ENCODE measurements at regions not wholly inside any gene's neighbourhood (a gene's known extent, or its start where the extent isn't known, plus 50 kb on each side); places are given as distances from the start of the nearest gene placed in this dataset.

DNA sequence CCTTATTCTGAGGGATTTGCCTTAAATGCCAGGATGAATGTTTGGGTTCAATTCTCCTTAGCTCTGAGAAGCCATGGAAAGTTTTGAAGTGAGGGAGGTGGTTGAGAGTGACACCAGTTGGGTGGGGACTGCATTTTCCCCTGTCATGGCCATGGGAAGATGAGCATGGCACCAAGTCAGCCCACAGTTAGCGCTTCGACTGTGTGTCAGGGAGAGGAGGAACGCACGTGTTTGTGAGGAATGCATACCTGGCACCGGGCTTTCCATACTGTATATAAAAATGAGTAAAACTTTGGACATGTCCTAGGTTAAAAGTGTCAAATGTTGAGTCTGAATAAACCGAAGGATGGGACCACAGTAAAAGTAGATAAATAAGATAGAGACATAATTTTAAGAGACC lies 187.5 kb upstream of the KL start:
- DNase-seq, result no peak

DNA sequence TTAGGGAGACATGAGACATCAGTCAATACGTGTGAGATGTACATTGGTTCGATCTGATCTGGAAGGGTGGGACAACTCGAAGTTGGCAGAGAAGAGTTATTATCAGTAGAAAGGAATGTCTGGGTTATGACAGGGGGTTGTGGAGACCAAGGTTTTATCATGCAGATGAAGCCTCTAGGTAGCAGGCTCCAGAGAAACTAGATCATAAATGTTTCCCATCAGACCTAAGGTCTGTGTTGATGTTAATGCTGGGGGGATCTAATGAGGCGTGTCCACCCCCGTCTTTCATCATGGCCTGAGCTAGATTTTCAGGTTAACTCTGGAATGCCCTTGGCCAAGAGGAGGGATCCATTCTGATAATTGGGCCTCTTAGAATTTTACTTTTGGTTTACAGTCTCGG lies 187.0 kb upstream of the KL start:
- no peak for DNase-seq

DNA sequence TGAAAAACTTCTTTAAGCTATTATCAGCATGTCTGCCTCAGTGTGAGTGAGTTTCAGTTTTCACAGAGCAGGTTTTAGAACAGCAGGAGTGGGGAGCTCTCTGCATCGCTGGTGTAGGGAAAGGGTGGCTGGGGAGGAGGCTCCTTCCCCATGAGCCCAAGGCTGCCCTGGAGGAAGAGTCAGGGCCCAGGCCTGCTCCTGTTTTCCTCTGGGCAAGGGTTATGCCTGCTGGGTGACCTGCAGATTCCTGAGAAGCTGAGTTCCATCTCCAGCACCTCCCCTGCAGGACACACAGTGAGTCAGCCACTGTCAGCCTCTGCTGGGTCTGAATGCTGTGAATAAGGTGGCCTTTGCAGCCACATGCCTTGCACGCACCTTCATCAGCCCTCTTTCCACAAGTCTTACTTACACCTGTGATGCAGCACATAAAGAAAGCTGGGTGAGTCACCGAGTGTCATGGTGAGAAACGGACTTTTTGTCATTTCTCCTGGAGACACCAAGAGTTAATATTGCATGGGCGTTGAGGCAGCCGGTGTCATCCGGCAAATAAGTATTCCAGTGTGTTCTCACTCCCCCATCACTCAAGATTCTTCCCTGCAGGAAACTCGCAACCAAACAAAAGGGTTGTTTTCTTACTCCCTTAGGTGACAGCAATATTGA lies 186.4 kb upstream of the KL start:
- no peak for DNase-seq

DNA sequence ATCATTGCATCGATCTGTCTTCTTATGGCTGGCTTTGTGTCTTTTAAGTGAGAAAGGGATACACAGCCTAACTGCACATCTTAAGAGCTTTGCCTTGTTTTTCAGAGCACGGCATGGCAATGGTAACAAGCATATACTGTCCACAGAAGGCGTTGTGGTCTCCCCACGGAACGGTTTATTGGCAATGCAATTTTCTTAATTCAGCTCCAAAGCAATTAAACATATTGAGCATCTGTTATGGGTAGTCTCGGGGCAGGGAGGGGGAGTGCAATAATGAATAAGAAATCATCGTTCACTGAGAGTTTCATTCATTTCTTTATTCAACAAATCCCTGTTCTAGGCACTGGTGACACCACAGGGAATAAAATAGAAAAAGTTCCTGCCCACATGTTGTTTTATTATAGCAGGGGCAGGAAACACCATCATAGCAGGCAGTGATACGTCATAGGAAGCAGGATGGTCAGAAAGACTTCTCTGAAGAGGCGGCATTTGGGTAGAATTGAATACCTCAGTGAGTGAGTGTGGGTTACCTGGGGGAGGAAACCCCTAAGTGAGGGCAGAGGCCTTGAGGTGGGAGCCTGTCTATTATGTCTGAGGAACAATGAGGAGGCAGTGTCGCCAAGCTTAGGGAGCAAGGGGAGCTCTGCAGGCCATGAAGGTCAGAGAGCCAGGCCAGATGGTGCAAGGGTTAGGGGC lies 185.7 kb upstream of the KL start:
- DNase-seq, result peak in 1 of 2 experiments; percentile 17

DNA sequence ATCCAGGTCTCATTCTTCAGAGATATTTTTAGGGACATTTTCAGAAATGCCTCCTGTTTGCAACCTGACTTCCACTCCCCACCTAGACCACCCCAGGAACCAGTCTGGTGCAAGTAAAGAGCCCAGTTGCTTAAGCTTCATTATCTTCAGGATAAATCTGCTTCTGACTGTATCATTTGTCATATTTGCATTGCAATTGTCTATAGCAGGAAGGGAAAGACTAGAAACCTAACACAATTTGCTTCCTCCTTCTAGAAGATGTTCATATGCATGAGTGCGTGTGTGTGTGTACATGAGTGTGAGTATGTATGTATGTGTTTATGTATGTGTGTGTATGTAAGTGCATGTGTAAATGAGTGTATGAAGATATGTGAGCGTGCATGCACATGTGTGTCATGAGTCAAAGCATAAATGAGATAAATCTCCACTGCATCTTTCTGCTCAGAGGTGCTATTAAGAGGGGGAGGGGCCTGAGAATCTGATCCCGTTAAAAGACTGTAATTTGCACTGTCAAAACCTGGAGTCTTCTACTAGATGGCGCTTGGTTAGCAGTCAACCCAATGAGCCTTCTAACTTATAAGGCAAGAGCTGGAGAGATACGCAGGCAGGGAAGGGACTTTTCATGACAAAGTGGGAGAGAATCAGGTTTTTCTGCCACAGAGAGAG lies 178.8 kb upstream of the KL start:
- DNase-seq, result no peak

DNA sequence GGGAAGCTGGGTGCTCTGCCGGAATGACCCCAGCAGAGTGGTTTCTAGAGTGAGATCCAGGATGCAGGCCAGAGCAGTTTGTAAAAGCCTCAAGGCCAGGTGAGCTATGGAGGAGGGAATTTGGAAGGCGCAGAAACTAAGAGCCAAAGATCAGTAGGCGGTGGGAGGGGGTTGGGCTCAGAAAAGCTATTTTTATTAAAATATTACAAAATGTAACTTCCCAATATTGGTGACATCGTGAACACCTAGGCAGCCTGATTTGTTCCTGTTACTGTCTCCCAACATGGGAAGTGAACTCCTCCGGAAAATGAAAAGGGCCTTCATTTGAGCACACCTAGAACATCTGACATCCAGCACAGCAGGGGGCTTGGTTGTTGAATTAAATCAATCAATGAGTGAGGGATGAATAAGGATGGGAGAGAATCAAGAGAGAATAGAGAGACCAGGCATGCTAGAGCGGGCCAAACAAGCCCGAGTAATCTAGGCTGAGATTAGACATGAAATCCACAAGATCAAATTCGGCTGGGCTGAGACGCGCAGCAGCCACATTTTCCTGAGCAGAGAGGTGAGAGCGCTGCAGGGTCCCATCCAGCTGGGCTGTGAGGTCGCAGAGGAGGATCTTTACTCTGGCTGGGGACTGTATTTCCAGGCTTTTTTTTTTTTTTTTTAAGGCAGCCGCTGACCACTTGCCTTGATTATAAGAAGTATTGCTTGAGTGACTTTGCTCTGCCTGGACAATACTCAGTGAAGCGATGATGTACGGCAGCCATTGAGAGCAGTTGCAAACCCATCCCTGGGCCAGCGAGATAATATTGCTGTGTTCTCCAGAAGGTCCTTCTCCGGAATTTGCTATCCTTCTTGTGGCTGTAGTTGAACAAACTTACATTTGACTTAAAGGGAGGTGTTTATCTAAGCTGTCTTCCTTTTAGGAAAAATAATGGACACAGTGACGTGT lies 178.0 kb upstream of the KL start:
- DNase-seq, result no peak

DNA sequence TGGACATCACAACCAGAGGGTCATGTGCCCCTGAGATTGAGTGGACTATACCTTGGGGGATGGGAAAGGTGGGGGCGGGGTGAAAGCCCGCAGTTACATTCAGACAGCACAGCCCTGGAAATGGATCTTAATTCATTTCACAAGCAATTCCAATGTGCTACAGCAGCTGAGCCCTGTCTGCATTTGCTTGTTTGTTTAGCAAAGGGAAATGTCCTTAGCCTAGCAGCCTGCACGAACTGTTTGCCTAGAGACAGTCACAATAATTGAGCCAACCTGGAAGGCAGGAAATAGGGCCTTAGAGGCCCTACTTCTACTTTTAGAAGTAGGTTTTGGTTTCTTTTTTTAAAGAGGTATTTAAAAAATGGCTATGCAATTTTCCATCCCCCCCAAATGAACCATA lies 177.3 kb upstream of the KL start:
- DNase-seq, result no peak

DNA sequence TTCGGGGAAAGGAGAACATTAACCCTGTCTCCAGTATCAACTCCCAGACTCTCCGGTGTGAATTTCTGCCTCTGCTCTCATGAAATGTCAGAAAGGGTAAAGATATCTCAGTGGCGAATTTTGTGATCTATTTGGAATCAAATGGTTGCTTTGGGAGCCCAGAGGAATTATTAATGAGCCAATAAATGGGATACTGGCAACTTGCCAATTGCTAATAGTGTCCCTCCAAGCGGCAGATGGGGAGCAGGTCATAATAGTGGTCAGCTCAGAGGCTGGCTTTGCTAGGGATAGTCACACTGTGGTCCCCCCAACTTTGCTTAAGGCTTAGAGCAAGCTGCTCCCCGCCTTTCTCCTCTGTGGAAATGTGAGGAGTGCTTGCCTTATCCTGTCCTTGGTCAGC lies 176.1 kb upstream of the KL start:
- DNase-seq, result no peak

DNA sequence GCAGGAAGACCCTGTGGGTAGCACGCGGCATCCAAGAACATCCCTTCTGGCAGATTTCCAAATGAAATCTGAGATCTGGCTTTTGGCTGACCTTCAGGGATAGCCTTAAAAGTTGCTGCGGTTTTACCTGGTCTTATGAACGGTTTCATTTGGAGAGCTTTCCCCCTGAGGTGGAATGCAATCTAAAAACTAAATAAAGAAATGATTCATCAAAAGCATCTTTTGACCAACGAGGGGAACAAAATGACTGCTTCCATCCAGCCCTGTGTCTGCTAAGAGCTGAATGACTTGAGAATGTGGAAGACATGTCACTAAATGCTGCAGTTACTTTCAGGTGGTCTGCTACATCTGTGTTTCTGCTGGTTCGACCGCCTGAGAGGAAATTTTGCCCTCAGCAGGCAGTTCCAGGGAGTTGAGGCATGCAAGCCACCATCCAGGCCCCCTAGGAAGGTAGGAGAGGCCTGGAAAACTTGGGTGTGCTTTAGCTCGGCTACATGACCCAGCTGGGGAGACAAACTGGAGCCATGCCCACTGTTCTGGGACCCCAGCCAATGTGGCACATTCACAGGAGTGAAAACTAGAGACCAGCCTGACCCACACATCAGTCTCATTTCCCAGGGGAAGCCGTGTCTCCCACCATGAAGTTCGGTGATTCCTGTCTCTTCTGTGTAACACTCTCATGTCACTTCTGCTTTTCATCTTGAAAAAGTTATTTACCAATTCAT lies 175.1 kb upstream of the KL start:
- DNase-seq, result no peak

DNA sequence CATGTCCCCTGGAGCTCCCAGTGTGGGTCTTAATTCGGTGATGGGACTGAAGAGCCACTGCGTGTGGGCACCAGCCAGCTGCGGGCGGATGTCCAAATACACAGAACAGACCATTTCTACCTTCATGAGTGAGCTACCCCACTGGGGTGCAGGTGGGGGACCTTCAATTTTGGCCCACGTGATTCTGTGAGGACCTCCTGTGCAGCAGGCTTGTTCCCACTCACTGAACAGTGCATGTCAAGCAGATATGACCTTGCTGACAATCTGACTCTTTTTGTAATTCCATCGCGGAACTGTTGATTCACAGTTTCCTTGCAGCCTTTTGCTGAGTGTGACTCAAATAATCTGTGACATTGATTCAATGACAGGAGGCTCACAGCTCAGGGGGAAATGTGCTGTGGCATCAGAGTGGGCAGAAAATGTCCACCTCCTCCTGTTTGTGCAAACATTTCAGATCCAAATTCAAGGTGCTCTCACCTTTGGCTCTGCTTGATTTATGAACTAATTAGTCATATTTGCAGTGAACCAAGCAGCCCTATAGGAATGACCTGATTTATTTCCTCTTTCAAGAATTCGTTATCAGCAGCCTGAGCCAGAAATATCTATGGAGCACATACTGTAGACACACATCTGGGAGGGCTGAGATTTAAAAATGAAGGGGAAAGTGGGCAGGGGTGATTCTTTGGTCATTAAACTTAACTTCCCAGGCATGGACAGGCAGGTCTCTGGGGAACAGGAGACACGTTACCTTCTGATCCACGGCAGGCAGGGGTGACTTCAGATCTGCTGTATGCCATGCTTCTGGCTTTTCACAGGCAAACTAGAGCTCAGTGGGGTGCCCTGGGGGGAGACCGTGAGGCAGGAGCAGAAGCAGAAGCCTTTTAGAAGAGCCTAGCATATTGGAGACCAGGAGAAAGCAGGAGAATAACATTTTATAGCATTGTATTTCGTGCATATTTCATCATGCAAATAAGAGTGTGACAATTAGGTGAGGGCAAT lies 170.0 kb upstream of the KL start:
- DNase-seq, result no peak

DNA sequence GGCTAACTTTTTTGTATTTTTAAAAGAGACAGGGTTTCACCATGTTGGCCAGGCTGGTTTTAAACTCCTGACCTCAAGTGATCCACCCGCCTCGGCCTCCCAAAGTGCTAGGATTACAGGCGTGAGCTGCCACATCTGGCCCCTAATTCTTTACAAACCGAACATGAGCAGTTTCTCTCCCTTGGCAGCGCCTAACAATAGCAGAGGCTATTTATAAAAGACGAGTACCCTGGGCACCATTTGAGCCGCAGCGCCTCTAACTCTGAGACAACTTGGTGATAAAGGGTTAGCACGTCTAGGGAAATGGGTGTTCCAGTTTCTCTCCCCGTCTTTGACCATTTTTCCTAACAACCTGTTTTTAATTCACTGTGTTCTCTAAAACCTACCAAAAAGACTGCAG lies 168.2 kb upstream of the KL start:
- DNase-seq, result peak in 1 of 2 experiments; percentile 46

DNA sequence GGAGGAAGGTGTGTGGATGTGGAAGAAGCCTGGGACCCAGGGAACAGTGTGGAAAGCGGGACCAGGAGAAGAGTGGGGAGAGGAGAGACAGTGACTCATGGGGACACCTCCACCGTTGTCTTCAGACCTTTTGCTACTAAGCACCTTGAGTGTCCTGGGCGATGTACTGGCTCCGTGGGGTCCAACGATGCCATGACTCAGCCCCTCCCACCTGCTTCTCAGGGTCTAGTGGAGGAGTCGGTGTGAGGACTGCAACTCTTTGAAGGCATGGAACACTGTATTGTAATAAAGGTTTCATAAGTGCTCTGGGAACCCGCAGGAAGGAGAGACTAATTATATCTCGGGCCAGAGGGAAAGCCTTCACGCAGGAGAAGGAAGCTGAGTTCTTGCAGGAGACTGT lies 166.9 kb upstream of the KL start:
- no peak for DNase-seq

DNA sequence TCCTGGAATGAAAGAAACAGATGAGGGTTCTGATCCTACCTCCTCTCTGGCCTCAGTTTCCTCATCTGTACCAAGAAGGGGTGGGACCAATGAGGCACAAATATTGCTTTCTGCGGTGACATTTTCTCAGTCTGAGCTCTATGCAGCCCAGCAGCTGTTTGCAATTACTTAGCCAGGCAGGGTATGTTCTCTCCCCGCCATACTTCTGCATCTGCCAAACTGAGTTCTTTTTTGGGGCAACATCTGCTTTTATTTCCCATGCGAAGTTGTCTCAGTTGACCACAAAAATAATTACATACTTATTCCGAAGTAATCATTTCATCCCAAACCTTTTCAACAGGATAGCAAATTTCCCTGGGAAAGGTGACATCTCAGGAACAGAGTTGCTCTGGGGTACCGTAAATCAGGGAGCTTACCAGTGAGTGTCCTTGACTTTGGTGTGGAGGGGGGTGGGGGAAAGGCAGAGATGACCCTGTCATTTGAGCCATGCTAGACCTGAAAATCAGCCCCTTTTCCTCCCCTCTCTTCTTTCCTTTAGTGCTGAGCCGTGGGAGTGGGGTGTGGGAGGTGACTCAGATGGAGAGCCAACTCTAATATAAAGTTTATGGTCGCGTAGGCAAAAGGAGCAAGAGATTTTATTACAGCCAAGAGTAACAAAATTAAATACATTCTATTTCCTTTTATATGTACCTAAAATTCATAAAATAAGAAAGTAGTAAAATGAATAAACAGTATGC lies 165.7 kb upstream of the KL start:
- DNase-seq, result no peak

DNA sequence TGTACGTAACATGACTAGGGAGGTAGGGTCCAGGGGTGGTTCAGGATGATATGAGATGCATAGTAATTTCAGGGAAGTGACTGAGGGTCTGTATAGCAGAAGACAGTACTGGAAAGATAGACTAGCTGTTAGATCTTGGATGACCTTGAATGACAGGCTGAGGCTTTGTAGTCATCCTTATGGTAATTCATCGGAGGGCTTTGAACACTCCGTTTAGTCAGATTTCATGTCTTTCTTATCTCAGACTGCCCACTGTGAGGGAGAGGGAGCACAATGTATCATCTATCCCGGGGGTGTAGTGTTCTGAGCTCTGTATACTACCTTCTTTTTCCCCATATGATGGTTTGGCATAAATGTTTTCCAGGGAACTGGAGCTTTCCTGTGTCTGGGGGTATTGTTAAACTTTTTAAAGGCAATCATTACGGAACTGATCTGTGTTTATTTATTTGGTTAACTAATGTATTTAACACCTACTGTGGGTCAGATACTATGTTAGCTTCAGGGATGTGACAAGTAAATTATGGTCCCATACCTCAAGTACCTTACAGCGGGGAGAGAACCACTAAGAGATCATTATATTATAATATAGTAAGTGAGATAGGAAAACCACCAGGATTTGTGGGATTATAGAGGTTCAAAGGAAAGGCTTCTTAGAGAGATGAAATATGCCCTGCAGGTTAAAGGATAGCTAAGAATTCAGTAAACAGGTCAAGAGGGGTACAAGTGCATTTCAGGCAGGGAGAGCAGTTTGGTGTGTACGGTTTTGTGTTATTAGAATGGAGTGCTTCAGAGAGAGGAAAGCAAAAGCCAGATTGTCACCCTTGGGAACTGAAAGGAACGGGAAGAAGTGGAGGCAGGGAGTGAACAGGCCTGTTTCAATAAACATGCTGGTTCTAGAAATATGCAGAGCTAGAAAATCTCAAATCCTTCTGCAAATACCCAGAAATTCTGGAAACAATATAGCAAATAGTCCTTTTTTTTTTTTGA lies 164.8 kb upstream of the KL start:
- no peak for DNase-seq

DNA sequence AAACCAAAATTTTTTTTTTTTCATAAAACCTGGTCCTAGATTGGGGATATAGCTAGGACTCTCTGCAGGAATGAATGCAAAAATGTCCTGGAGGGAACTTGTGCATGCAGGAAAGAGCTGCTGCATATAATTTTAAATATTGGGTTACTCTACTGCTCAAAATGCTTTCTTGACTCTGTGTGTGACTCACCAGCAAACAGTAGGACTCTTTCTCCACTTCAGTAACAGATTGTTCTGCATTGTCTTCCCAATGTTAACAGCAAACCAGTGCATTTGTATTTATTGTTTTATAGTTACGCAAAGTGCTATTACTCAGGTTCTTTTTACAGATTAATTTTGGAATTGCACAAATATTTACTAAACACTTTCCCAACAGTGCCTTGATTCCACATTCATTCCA lies 163.7 kb upstream of the KL start:
- DNase-seq, result no peak

DNA sequence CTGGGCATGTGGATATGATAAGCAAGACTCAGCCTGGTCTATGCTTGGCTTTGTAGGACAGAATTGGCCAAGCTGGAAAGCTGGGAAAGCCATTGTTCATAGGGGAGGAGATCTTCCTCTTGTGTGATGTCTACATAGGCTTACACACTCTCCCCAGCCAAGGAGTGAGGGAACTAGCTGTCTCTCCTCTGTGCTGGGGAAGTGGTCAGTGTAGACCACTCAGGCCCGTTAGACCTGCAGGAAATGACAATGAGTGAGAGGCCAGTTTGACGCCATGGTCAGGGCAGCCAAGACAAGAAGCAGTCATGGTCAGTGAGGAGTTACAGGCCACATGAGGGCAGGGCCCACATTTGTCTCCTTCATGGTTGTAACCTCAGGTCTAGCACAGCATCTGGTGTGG lies 159.1 kb upstream of the KL start:
- DNase-seq, result no peak

DNA sequence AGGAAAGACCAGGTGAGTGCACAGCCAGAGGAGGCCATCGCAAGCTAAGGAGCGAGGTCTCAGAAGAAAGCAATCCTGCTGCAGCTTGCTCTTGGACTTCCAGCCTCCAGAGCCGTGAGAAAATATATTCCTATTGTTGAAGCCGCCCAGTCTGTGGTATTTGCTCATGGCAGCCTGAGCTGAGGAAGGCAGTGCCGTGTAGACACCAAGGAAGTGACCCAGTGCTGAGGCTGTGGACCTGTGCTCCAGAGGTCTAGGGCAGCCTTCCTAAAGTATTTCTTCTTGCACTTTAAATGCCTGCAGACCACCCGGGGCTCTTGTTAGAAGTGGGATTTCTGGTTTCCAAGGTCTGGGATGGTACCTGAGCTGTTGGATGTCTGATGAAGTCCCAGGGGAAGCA lies 158.5 kb upstream of the KL start:
- no peak for DNase-seq

DNA sequence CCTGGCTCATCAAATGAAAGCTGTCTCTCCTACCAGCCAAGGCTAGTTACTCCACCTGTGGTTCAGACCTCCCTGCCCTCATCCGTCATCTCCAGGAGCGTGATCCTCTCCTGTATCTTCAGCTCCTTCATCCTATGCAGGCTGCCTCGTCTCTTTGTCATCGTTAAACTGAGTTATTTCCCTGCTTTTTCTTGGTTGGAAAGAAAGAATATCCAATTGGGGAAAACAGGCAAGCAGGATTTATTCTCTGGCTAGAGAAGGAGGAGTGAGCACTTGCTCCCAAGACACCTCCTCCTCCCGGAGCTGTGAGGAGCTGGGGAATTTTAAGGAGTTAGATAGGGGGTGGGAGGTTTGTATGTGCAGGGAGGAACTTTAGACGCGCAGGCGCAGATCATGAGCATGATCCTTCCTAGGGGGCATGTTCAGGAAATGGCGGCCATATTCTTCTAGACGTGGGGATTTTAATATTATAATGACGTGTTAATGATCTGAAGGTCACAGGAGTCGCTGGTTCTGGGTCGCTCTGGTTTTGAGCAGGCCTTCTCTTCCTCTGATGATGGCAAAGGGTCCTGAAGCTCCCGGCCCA lies 156.4 kb upstream of the KL start:
- no peak for DNase-seq

DNA sequence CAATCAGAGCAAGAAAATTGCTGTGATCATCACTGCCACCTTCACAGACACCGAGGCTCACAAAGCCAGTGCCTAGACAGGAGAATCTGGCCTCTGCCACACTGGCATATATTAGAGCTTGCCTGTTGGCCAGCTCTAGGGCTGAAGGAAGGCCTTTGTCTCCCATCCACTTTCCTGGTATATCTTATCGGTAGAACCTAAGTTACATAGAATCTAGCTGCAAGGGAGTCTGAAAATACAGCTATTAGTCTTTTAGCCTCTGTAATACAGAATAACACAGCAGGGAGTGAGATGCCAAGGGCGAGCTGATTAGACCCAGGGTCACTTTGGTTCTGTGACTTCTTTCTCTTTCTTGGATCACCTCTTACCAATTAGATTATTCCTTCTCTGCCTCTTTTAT lies 154.9 kb upstream of the KL start:
- no peak for DNase-seq
